Gastroesophageal sphincter (tissue), 3 donors: ENCODE measurements at regions not wholly inside any gene's neighbourhood (a gene's known extent, or its start where the extent isn't known, plus 50 kb on each side); places are given as distances from the start of the nearest gene placed in this dataset.

Experiments used
- EP300 ChIP-seq: sonication (generic); formaldehyde crosslinking; IDR thresholded peaks from one replicate; pipeline ENCODE4 v1.6.1; 2017; ENCODE audit warnings: antibody characterized with exemption, mild to moderate bottlenecking
- POLR2A ChIP-seq, 2 donors: fragments of 450-650 bp; IDR thresholded peaks; one replicate each; pipeline ENCODE4 v1.6.1; 2017; ENCODE audit warnings: antibody characterized with exemption in 2 of 2, mild to moderate bottlenecking in 2 of 2, moderate library complexity in 1 of 2
- POLR2AphosphoS5 ChIP-seq: sonication (generic); formaldehyde crosslinking; IDR thresholded peaks from one replicate; pipeline ENCODE4 v1.6.1; 2017; ENCODE audit warnings: antibody characterized with exemption
- TF ChIP-seq, protein P1 (sequence below), 4 experiments: fragments of 200-600 bp in 2 of 4; fragments of 450-650 bp in 2 of 4; sonication (generic) in 1 of 4; IDR thresholded peaks; one replicate each; pipeline ENCODE4 v1.5.1; 2017 to 2019; ENCODE audit warnings: antibody characterized with exemption in 4 of 4, mild to moderate bottlenecking in 2 of 4, moderate library complexity in 2 of 4

DNA sequence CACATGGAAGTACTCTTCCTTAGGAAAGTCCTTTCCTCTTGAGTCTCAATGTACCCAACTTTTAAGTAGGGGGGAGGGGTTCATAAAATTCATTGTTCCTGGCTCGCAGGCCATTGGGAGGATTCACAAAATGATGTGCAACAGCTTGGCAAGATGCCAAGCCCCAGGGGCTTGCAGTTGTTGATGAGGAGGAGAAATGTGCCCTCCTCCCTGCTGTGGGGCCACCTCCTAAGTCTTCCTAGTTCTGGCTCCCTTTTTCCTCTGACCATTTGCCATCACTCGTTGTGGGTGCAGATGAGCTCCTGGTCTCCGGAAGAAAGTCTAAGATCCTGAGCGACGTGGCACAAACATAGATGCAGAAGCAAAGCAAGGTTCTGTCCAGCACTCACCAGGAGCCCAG, 435.4 kb downstream of the EIPR1 start:
- TF ChIP-seq, protein P1, sequence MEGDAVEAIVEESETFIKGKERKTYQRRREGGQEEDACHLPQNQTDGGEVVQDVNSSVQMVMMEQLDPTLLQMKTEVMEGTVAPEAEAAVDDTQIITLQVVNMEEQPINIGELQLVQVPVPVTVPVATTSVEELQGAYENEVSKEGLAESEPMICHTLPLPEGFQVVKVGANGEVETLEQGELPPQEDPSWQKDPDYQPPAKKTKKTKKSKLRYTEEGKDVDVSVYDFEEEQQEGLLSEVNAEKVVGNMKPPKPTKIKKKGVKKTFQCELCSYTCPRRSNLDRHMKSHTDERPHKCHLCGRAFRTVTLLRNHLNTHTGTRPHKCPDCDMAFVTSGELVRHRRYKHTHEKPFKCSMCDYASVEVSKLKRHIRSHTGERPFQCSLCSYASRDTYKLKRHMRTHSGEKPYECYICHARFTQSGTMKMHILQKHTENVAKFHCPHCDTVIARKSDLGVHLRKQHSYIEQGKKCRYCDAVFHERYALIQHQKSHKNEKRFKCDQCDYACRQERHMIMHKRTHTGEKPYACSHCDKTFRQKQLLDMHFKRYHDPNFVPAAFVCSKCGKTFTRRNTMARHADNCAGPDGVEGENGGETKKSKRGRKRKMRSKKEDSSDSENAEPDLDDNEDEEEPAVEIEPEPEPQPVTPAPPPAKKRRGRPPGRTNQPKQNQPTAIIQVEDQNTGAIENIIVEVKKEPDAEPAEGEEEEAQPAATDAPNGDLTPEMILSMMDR (IDR thresholded peaks at IDR 0.05), result no peak
- TF ChIP-seq POLR2A (IDR thresholded peaks at IDR 0.05) (no peak), POLR2AphosphoS5 (no peak), EP300 (no peak)
